H1 (cell line): ENCODE measurements at regions not wholly inside any gene's neighbourhood (a gene's known extent, or its start where the extent isn't known, plus 50 kb on each side); places are given as distances from the start of the nearest gene placed in this dataset.

Experiments used
- CTCF ChIA-PET: fragments of 300-600 bp; sonication (Branson Sonifier 250); formaldehyde crosslinking; loops from one replicate; lab custom pipeline; 2021; ENCODE audit not compliant: partially characterized antibody; lab: Charles Lee
- POLR2A ChIA-PET: fragments of 300-600 bp; sonication (Branson Sonifier 250); formaldehyde crosslinking; loops from one replicate; lab custom pipeline; 2021; ENCODE audit warnings: inconsistent platforms; ENCODE audit not compliant: partially characterized antibody; lab: Charles Lee
- DNase-seq, 2 experiments: peaks; one replicate each; pipeline versions ENCODE4 v3.0.0 to v3.0.0-alpha.2; 2010 to 2022; ENCODE audit warnings: low spot score in 2 of 2, low read depth in 1 of 2, mixed read lengths in 1 of 2
- FAIRE-seq: peaks from 2 replicates; lab custom pipeline; 2011; peaks lifted over from hg19 to GRCh38; lab: Jason Lieb, UNC
- H2AFZ ChIP-seq: 2 replicates; pipeline ENCODE4 v1.8.1; 2012; ENCODE audit warnings: low read length, inconsistent platforms
- H2AK5ac ChIP-seq: 2 replicates; pipeline ENCODE4 v1.6.1; 2013; ENCODE audit warnings: low read depth, low read length
- H2BK120ac ChIP-seq: replicated peaks from 2 replicates; pipeline ENCODE3; 2013; ENCODE audit warnings: low read depth, low read length, inconsistent platforms
- H2BK12ac ChIP-seq: 2 replicates; pipeline ENCODE4 v1.6.1; 2013; ENCODE audit warnings: low read depth, low read length
- H2BK15ac ChIP-seq: 2 replicates; pipeline ENCODE4 v1.6.1; 2013; ENCODE audit warnings: low read length
- H2BK20ac ChIP-seq: 2 replicates; pipeline ENCODE4 v1.6.1; 2013; ENCODE audit warnings: low read length
- H2BK5ac ChIP-seq: 2 replicates; pipeline ENCODE4 v1.6.1; 2013; ENCODE audit warnings: low read depth, low read length
- H3K14ac ChIP-seq: 2 replicates; pipeline ENCODE4 v1.6.1; 2013; ENCODE audit warnings: inconsistent platforms; ENCODE audit not compliant: insufficient read length
- H3K18ac ChIP-seq: 2 replicates; pipeline ENCODE4 v1.6.1; 2013; ENCODE audit warnings: low read length; ENCODE audit errors: extremely low read depth
- H3K23ac ChIP-seq: 2 replicates; pipeline ENCODE4 v1.6.1; 2013; ENCODE audit warnings: inconsistent platforms; ENCODE audit not compliant: insufficient read length
- H3K23me2 ChIP-seq: 2 replicates; pipeline ENCODE4 v1.6.1; 2013; ENCODE audit warnings: low read depth, low read length
- H3K27ac ChIP-seq: 2 replicates; pipeline ENCODE4 v1.6.1; 2011; ENCODE audit warnings: low read depth, low read length, inconsistent platforms
- H3K27me3 ChIP-seq, 4 experiments: replicated peaks in 1 of 4; 1 replicate in 1 of 4; 2 replicates in 3 of 4; pipeline versions ENCODE4 v1.6.1 to v1.8.1; 2011 to 2013; ENCODE audit warnings: low read length in 3 of 4, mild to moderate bottlenecking in 3 of 4, inconsistent platforms in 2 of 4, mixed read lengths in 2 of 4, moderate library complexity in 1 of 4; ENCODE audit not compliant: control insufficient read depth in 3 of 4, insufficient read depth in 3 of 4; ENCODE audit errors: extremely low read depth in 1 of 4
- H3K36me3 ChIP-seq, 4 experiments: 2 replicates each; pipeline versions ENCODE4 v1.6.1 to v1.8.1; 2011 to 2013; ENCODE audit warnings: mild to moderate bottlenecking in 4 of 4, low read length in 3 of 4, moderate library complexity in 2 of 4, control low read depth in 1 of 4, inconsistent platforms in 1 of 4; ENCODE audit not compliant: insufficient read depth in 4 of 4, control insufficient read depth in 2 of 4
- H3K4ac ChIP-seq: replicated peaks from 2 replicates; pipeline ENCODE3; 2013; ENCODE audit warnings: low read length, low read depth, mixed read lengths, inconsistent platforms; ENCODE audit not compliant: insufficient read length
- H3K4me1 ChIP-seq, 4 experiments: replicated peaks in 1 of 4; 1 replicate in 1 of 4; 2 replicates in 3 of 4; pipeline versions ENCODE4 v1.6.1 to v1.8.1; 2011 to 2013; ENCODE audit warnings: low read length in 3 of 4, inconsistent platforms in 2 of 4, mixed read lengths in 1 of 4; ENCODE audit not compliant: insufficient read depth in 4 of 4, control insufficient read depth in 3 of 4
- H3K4me2 ChIP-seq, 2 experiments: 2 replicates each; pipeline versions ENCODE4 v1.6.1 to v1.8.1; 2011 to 2013; ENCODE audit warnings: low read depth in 2 of 2, low read length in 2 of 2, control low read depth in 1 of 2, inconsistent platforms in 1 of 2, mild to moderate bottlenecking in 1 of 2; ENCODE audit not compliant: insufficient read depth in 1 of 2
- H3K4me3 ChIP-seq, 4 experiments: fragments of 200-600, 300-600 bp in 1 of 4; sonication (generic), shearing (Covaris generic), sonication (Bioruptor Twin) in 1 of 4; 2 replicates each; pipeline versions ENCODE4 v1.5.1 to v1.8.1; 2011 to 2016; ENCODE audit warnings: low read length in 4 of 4, low read depth in 3 of 4, control low read depth in 2 of 4, inconsistent platforms in 2 of 4, mild to moderate bottlenecking in 2 of 4, mixed read lengths in 1 of 4, moderate library complexity in 1 of 4; ENCODE audit not compliant: insufficient read depth in 2 of 4; ENCODE audit errors: extremely low read depth in 1 of 4
- H3K56ac ChIP-seq: replicated peaks from 2 replicates; pipeline ENCODE3; 2013; ENCODE audit warnings: low read depth, mild to moderate bottlenecking, mixed read lengths, low read length, inconsistent platforms; ENCODE audit not compliant: insufficient read length
- H3K79me1 ChIP-seq: 2 replicates; pipeline ENCODE4 v1.6.1; 2013; ENCODE audit warnings: low read depth, low read length, control low read depth
- H3K79me2 ChIP-seq, 2 experiments: 2 replicates each; pipeline versions ENCODE4 v1.6.1 to v1.8.1; 2012 to 2013; ENCODE audit warnings: low read length in 2 of 2, mild to moderate bottlenecking in 2 of 2, inconsistent platforms in 1 of 2; ENCODE audit not compliant: insufficient read depth in 2 of 2, control insufficient read depth in 1 of 2
- H3K9ac ChIP-seq, 4 experiments: replicated peaks in 1 of 4; 1 replicate in 1 of 4; 2 replicates in 3 of 4; pipeline versions ENCODE4 v1.6.1 to v1.8.1; 2011 to 2013; ENCODE audit warnings: low read depth in 3 of 4, low read length in 3 of 4, control low read depth in 2 of 4, mild to moderate bottlenecking in 2 of 4, moderate library complexity in 2 of 4, inconsistent platforms in 1 of 4; ENCODE audit errors: extremely low read depth in 1 of 4
- H3K9me3 ChIP-seq, 2 experiments: 2 replicates each; pipeline versions ENCODE4 v1.6.1 to v1.8.1; 2012 to 2013; ENCODE audit warnings: mild to moderate bottlenecking in 2 of 2, moderate library complexity in 2 of 2, control low read depth in 1 of 2, inconsistent platforms in 1 of 2, low read depth in 1 of 2, low read length in 1 of 2, mixed read lengths in 1 of 2; ENCODE audit not compliant: insufficient read depth in 2 of 2
- H4K20me1 ChIP-seq, 2 experiments: replicated peaks in 1 of 2; 2 replicates each; pipeline versions ENCODE3 to v1.8.1; 2011 to 2013; ENCODE audit warnings: inconsistent platforms in 2 of 2, low read length in 2 of 2, mild to moderate bottlenecking in 1 of 2; ENCODE audit not compliant: insufficient read depth in 2 of 2, control insufficient read depth in 1 of 2
- H4K5ac ChIP-seq: 2 replicates; pipeline ENCODE4 v1.6.1; 2013; ENCODE audit warnings: low read length, low read depth, mixed read lengths, inconsistent platforms; ENCODE audit not compliant: insufficient read length
- H4K8ac ChIP-seq: 2 replicates; pipeline ENCODE4 v1.8.0; 2013; ENCODE audit warnings: mild to moderate bottlenecking, moderate library complexity, low read length, inconsistent platforms; ENCODE audit not compliant: insufficient read depth; ENCODE audit errors: extremely low read depth
- H4K91ac ChIP-seq: replicated peaks from 2 replicates; pipeline ENCODE3; 2013; ENCODE audit warnings: low read length, mixed read lengths, inconsistent platforms; ENCODE audit not compliant: insufficient read length
- ATF3 ChIP-seq: IDR thresholded peaks from 2 replicates; pipeline ENCODE4 v1.6.1; 2011; ENCODE audit warnings: low read depth, mild to moderate bottlenecking, low read length; ENCODE audit not compliant: insufficient read depth
- CBX8 ChIP-seq: fragments of 300-800, 300-1000 bp; sonication (generic); IDR thresholded peaks from 2 replicates; pipeline ENCODE4 v1.7.1; 2016; ENCODE audit warnings: low read depth, low read length, borderline replicate concordance
- CHD2 ChIP-seq: IDR thresholded peaks from 2 replicates; pipeline ENCODE4 v1.6.1; 2012; ENCODE audit warnings: low read length, improper control_type of control experiment
- CTCF ChIP-seq, 3 experiments: IDR thresholded peaks; 1 replicate in 2 of 3; 2 replicates in 1 of 3; pipeline versions ENCODE4 v1.5.1 to v1.6.1; 2011; ENCODE audit warnings: low read length in 3 of 3, mild to moderate bottlenecking in 3 of 3, inconsistent platforms in 2 of 3, low read depth in 1 of 3, moderate library complexity in 1 of 3; ENCODE audit not compliant: insufficient read depth in 1 of 3; ENCODE audit errors: control extremely low read depth in 1 of 3
- KDM1A ChIP-seq: fragments of 200-600, 300-600 bp; sonication (generic); IDR thresholded peaks from 2 replicates; pipeline ENCODE4 v1.7.1; 2016; ENCODE audit warnings: mild to moderate bottlenecking, low read length, borderline replicate concordance
- PHF8 ChIP-seq: fragments of 200-600 bp; sonication (generic); conservative IDR thresholded peaks from 2 replicates; pipeline ENCODE4 v1.7.1; 2012; ENCODE audit warnings: low read depth, mild to moderate bottlenecking, inconsistent platforms, low read length, moderate library complexity
- POLR2A ChIP-seq, 2 experiments: IDR thresholded peaks; 1 replicate in 1 of 2; 2 replicates in 1 of 2; pipeline ENCODE4 v1.6.1; 2011; ENCODE audit warnings: low read depth in 2 of 2, low read length in 2 of 2, mild to moderate bottlenecking in 2 of 2; ENCODE audit errors: control extremely low read depth in 1 of 2
- RXRA ChIP-seq: IDR thresholded peaks from 2 replicates; pipeline ENCODE4 v1.6.1; 2011; ENCODE audit warnings: low read depth, mild to moderate bottlenecking, low read length, moderate library complexity; ENCODE audit not compliant: insufficient read depth
- SAP30 ChIP-seq: fragments of 300-600 bp; sonication (generic); IDR thresholded peaks from 2 replicates; pipeline ENCODE4 v1.7.1; 2012; ENCODE audit warnings: low read length, moderate library complexity, mild to moderate bottlenecking, inconsistent platforms; ENCODE audit not compliant: insufficient read depth, insufficient replicate concordance
- SIRT6 ChIP-seq: IDR thresholded peaks from one replicate; pipeline ENCODE4 v1.7.1; 2012; ENCODE audit warnings: low read length, inconsistent platforms
- SUZ12 ChIP-seq: fragments of 200-600 bp; sonication (generic); IDR thresholded peaks from 2 replicates; pipeline ENCODE4 v1.6.1; 2012; ENCODE audit warnings: mild to moderate bottlenecking, inconsistent platforms, low read length, moderate library complexity, mixed read lengths
- TCF12 ChIP-seq: IDR thresholded peaks from 2 replicates; pipeline ENCODE4 v1.6.1; 2011; ENCODE audit warnings: low read depth, mild to moderate bottlenecking, low read length
- WGBS, 2 experiments: shearing (Covaris generic) in 1 of 2; methylation state at CpG; one replicate each; pipeline versions ENCODE4 v1.1.6 to v1.1.7; 2013 to 2015; ENCODE audit warnings: low lambda C conversion rate in 2 of 2, mixed read lengths in 2 of 2, inconsistent platforms in 1 of 2, low coverage in 1 of 2, missing lambda C conversion rate in 1 of 2; ENCODE audit not compliant: insufficient replicate concordance in 2 of 2, insufficient coverage in 1 of 2, insufficient read length in 1 of 2; ENCODE audit errors: extremely low coverage in 1 of 2, missing lambda C conversion rate in 1 of 2; 5-methylcytosine and 5-hydroxymethylcytosine counted together

- DNase-seq, result no peak
- Histone ChIP-seq H3K36me3 (no peaks in the 10 kb centered on the region), H2AK5ac (no peak overlapping the region), H3K4me3 (no peak overlapping the region), H4K8ac (no peak overlapping the region), H2AFZ (no peak overlapping the region), H2BK12ac (no peak overlapping the region), H3K4me2 (no peak overlapping the region), H3K27me3 (no peaks in the 10 kb centered on the region), H4K20me1 (no peaks in the 10 kb centered on the region), H3K23ac (no peak overlapping the region), H4K5ac (no peak overlapping the region), H3K14ac (no peak overlapping the region), H3K4ac (no peak overlapping the region), H3K4me1 (no peaks in the 10 kb centered on the region), H2BK120ac (no peak overlapping the region), H2BK5ac (no peak overlapping the region), H3K79me1 (no peaks in the 10 kb centered on the region), H3K56ac (no peak overlapping the region), H3K18ac (no peak overlapping the region), H2BK15ac (no peak overlapping the region), H3K27ac (no peak overlapping the region), H3K9ac (no peak overlapping the region), H4K91ac (no peak overlapping the region), H3K9me3 (no peaks in the 10 kb centered on the region), H3K23me2 (no peaks in the 10 kb centered on the region), H3K79me2 (no peaks in the 10 kb centered on the region), H2BK20ac (no peak overlapping the region)
- FAIRE-seq, result no peak
- WGBS, 2 experiments, result 88% methylated on average over 2 of the region's 2 CpGs; no CpG with 5 or more reads in 1 of the 2 experiments
- CTCF ChIA-PET, result interaction anchor here (0.7 to 1.7 kb wide), 3 partner anchors 11 to 50 kb away, joined by 3 to 6 read pairs (median 3); no protein-coding TSS in a partner anchor
- POLR2A ChIA-PET, result no interaction called here
- TF ChIP-seq ATF3, result no peak
- TF ChIP-seq SIRT6, result no peak
- no peak for TF ChIP-seq SUZ12
- TF ChIP-seq CHD2, result no peak
- TF ChIP-seq KDM1A, result no peak
- no peak for TF ChIP-seq POLR2A (IDR thresholded peaks at IDR 0.05; ENCODE audit: control extremely low read depth in 1 of 2, low read depth in 2 of 2, low read length in 2 of 2)
- TF ChIP-seq RXRA, result no peak
- TF ChIP-seq PHF8, result no peak
- TF ChIP-seq CTCF (IDR thresholded peaks at IDR 0.05; ENCODE audit: control extremely low read depth in 1 of 3, insufficient read depth in 1 of 3, low read depth in 1 of 3, low read length in 3 of 3), result no peak
- no peak for TF ChIP-seq TCF12
- TF ChIP-seq SAP30, result no peak
- no peak for TF ChIP-seq CBX8
These were observed 75.4 kb downstream of the DUSP6 start for GRCh38 chr12:89276860-89277259.
